ENCODE measurements at regions not wholly inside any gene's neighbourhood (a gene's known extent, or its start where the extent isn't known, plus 50 kb on each side); places are given as distances from the start of the nearest gene placed in this dataset.
"Not testable (repeated sequence)": the region's sequence is repeated elsewhere in the genome, so short reads cannot be mapped to it uniquely, and the experiment has no call there.

DNA sequence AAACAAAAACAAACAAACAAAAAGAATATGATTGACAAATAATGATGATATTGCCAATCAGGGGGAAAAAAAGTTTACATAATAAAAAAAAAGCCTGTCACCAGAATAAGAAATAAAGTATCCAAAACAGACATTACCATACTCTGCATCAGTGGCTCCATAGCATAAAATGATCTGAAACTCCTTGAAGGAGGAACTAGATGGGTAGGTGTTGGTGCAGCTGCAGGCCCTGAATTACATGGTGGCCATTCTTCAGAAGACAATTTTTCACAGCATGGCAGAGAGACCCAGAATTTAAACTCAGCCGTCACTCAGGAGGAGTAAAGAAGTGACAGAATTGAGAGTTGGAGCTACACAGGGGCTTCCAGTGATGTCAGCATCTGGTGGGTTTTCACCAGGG is 60.2 kb downstream of the GLUL start:
- no peak for DNase-seq (ENCODE audit: low spot score)

DNA sequence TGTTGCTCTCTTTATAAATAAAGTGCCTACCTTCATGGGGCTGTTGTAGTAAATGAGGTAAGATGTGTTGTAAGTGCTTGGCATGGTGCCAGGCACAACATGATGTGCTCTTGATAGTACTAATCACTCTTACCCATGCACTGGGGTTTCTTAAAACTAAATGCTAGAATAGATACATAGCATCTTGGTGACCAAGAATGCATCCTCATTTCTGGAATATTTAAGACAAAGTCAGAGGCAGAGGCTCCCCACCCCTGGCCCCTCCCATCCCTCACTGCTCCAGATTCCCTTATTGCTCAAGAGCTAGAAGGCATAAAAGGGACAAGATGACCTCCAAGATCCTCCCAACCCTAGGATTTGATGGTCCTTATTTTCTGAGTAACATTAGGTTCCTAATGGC is 61.3 kb downstream of the GLUL start:
- no peak for DNase-seq (ENCODE audit: low spot score)

DNA sequence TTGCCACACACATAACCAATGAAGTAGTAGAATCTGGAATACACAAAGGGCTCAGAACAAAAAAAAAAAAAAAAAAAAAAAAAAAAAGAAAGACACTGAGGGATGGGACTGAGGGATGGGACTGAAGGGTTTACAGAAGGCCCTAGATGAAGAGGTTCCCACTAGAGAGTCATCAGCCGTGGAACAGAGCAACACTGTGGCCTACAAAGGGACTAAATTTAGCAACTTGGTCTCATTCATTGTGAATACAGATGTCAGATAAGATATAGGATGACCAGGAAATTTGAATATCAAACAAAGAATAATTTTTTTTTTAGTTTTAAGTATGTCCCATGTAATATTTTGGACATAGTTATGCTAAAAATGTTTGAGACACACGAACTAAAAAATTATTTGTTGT is 62.1 kb downstream of the GLUL start:
- no peak for DNase-seq (ENCODE audit: low spot score)

DNA sequence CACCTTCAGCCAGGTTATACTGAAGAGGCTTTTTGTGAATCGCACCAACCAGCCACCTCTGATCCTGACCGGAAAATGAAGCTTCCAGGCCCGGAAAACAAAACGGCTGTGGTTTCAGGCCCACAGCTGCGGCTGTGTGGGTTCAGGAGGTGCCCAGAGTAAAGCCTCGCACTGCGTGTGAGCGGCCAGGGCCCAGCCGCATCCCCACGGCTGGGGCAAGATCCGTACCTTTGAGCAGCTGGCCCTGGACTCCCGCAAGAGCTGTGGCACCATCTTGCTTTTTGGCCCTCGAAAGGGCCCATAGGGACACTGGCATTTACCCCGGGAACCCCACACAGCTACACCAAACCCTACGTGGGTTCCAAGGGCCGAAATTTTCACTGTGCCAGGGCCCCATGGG is 63.0 kb downstream of the GLUL start:
- no peak for DNase-seq (ENCODE audit: low spot score)

DNA sequence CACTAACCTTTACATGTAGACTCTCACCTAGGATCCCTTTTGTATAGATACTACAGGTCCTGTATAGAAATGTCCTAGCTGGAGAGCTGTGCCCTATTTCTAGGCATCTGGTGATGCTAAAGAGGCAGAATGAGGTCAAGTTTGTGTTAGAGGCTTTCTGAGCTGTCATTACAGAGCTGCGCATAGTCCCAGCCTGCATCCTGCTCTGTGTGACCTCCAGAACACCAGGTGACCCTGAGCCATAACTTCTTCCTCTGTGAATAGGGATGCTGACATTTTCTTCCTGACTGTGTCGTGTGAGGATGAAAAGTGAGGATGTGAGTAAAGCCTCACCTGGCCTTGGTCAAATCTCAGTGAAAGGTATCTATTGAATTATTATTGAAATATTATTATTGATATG is 66.3 kb downstream of the GLUL start:
- DNase-seq (ENCODE audit: low spot score) = no peak

DNA sequence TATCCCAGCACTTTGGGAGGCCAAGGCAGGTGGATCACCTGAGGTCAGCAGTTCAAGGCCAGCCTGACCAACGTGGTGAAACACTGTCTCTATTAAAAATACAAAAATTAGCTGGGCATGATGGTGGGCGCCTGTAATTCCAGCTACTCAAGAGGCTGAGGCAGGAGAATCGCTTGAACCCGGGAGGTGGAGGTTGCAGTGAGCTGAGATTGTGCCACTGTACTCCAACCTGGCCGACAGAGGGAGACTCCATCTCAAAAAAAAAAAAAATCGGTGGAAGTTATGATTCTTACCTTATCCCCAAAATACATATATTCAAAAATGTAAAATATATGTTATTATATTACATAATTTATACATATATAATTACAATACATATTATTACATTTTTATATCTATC is 70.1 kb downstream of the GLUL start:
- not testable (repeated sequence) for DNase-seq (ENCODE audit: low spot score)

DNA sequence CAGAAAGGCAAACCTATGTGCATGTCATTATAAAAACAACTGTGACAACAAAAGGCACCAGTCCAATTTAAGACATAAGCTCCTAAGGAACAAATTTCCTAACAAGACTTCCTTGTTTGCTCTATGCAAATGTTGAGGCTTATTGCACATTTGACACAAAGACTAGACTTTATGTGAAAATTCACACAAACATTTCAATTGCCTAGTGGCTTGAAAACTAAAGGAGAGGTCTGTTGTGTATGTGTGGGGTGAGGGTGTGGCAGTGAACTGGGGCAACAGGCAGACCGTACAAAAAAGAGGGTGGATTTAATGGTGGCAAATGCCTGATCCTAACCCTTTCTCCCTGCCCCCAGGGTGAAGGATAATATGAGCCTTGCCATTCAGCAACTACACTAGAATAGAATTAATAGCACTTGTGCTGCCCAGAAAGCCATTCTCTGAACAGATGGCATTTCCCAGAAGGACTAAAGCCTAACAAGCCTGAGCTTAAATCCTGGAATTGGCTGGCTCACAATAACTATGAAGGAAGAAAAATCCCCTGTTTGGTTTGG is 73.9 kb downstream of the GLUL start:
- DNase-seq (ENCODE audit: low spot score) = no peak

DNA sequence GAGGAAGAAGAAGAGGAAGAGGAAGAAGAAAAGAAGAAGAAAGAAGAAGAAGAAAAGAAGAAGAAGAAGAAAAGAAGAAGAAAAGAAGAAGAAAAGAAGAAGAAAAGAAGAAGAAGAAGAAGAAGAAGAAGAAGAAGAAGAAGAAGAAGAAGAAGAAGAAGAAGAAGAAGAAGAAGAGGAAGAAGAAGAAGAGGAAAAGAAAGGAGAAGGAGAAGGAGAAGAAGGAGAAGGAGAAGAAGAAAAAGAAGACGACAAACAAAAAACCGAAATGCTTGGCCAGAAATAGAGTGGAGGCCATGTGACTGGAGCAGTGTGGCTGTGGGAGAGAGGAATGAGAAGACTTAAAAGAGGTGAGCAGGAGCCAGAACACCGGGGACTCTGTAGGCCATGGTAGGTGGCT is 75.1 kb downstream of the GLUL start:
- DNase-seq (ENCODE audit: low spot score) = not testable (repeated sequence)

DNA sequence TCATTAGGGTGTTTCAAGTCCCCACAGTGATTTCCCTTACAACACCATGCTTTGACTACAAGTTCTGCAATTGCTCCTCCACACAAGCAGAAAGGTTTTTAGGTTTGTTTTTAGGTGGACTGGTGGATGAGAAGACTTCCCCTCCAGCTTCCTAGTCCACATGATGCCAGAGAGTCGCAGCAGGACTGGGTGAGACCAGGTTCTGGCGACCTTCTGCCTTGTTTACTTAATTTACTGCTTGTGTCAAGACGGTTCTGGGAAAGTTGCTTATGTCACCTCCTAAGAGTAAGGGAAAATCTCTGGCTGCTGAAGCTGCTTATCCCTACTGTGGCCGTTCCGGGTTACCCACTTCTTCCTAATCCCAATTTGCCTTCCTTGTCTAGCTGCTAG is 76.4 kb downstream of the GLUL start:
- no peak for DNase-seq (ENCODE audit: low spot score)

DNA sequence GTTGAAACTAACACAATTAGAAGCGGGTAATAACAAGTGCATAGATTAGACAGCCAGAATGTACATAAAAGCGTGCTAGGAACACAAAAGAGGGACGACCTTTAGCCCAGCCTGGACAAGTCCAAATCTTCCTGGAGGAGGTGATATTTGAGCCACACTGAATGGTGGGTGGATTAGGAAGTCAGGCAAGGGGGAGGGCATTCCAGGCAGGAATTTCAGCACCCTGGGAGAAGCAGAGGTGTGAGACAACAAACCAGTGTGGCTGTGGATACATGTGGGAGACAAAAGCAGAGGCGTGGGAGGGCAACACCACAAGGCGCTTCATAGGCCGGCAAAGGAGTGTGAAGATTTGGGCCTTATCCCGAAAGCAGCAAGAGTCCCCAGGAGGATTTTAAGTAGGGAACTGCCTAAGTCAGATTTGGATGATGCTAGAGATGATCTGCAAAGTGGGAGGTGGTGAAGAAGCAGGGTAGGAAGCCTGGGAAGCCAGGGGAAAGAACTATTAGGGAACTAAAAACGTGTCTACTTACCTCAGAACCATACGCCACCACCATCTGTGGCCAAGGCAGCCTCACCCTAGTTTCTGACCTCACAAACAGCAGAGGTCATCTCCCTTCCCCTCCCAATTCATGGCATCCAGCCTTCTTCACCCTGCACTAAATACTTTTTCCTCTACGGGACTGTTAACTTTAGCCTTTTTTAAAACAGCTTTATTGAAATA is 81.8 kb downstream of the GLUL start:
- no peak for DNase-seq (ENCODE audit: low spot score)

DNA sequence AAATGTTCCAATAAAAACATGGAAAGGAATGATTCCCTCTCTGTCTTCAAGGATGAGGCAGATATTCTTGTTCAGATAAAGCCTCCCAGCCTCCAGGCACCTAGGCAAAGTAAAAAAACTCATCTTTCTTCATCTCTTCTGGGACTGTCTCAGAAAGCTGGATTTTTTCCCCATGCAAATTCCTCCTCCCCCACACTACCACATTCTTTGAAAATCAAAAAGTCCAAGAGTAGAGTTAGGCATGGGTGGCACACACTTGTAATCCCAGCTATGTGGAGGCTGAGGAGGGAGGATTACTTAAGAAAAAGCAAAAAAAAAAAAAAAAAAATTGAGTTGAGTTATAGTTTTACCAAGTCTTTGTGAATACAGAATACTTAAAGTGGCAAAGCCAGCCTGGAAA is 82.8 kb downstream of the GLUL start:
- no peak for DNase-seq (ENCODE audit: low spot score)

DNA sequence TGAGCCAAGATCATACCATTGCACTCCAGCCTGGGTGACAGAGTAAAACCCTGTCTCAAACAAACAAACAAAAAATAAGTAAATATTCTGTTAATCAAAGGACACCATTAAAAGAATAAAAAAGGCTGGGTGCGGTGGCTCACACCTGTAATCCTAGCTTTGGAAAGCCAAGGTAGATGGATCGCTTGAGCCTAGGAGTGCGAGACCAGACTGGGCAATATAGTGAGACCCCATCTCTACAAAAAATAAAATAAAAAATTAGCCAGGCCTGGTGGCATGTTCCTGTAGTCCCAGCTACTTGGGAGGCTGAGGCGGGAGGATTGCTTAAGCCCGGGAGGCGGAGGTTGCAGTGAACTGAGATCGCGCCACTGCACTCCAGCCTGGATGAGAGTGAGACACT is 84.1 kb downstream of the GLUL start:
- DNase-seq (ENCODE audit: low spot score) = not testable (repeated sequence)

DNA sequence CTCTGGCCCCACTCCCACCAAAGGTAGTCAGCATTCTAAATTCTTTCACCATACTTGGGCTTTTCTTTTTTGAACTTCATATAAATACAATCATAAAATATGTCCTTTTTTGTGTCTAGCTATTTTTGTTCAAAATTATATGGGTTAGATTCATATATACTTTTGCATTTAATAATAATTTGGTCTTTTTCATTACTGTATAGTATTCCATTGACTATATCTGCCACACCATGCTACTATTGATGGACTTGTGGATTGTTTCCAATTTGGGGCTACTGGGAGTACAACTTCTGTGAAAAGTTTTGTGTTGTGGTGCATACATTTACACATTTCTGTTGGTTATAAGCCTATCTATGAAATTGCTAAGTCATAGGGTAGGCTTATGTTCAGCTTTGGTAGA is 85.7 kb downstream of the GLUL start:
- DNase-seq (ENCODE audit: low spot score) = no peak

DNA sequence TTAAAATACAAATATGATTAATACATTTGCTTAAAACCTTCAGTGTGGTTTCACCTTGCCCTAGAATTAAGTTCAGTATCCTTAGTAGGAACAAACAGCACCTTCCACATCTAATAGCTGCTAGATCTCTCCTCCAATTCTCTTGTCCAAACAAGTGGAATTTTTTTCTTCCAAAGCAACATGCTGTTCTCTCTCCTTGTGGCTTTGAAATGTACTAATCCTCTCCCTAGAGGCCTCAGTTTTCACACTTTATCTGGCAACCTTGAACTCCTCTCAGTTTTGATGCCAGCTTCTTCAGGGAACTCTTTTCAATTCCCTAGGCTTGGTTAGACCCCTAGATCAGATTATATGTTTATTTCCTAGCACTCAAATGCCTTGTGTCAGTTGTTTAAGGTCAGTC is 87.0 kb downstream of the GLUL start:
- DNase-seq (ENCODE audit: low spot score) = no peak

DNA sequence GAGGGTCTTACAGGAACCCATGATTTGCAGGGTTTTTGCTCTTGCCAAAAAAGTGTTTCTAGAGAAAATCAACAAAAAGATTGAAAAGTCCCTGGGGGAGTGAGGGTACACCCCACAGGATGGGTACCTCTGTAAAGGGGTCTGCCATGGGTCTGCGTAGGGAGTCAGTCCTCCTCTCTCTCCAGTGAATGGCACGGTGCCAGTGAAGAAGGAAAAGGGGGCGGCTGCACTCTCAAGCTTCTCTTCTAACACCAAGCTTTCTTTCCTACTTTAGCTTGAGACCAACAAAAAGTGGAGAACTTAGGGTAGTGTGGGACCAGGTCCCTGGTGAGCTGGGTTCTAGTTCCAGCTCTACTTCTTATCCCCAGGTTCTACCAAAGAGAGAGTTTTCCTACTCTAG is 87.4 kb downstream of the GLUL start:
- no peak for DNase-seq (ENCODE audit: low spot score)

DNA sequence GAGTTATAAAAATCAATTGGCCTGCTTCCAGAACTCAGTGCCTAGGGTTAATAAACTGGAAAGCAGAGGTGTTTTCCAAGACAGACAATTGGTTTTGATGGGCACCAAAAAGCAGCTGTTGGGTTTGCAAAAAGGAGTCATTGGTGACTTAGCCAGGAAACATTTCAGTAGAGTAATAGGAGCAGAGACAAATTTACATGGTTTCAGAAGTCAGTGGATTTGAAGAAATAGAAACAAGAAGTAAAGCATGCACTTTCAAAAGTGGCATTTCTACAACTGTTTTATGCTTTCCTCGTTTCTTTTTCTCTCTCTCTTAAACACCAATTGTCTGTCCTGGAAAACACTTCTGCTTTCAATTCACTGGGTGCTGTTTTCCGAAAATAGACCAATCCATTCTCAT is 87.8 kb downstream of the GLUL start:
- DNase-seq (ENCODE audit: low spot score) = no peak

DNA sequence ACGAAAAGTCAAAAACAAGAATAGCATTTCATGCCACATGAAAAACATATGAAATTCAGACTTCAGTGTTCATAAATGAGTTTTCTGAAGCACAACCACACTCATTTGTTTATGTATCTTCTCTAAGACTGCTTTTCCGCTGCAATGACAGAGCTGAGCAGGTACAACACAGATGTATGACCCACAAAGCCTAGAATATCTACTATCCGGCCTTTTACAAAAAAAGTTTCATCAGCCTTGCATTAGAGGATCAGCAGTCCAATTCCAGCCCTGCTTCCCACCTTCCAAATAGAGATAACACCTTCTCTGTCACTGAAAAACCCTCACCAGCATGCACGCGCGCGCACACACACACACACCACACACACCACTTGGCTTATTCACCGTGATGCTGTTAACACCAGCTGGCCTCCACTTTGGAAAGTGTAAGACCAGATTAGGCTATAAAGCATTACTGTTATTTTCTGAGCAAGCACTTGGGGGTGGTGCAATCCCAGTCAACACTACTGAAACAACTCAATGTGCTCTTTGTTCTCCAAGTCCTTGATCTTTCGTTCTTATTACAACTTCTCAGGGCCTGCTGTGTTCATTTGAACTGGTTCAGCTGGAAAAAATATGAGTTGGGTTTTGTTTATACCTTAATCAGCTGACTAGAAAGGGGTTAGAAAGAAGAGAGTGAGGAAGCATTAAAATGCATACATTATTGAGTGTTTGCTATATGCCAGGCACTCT is 90.0 kb downstream of the GLUL start:
- no peak for DNase-seq (ENCODE audit: low spot score)

DNA sequence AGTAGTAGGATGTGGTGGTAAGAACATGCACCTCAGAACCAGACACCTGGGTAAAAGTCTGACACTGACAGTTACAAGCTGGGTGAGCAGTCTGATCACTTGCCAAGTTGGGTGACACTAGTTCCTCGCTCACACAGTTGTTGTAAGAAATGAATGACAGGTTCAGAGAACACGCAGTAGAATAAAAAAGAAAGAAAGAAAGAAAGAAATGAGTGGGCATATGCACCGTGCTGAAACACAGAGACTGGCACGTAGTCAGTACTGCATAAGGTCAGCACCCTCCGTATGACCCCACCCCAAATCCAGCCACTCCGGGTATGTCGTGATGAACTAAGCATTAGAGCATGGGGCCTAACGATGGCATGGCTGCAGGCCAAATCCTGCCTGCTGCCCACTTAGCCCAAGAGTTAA is 90.6 kb downstream of the GLUL start:
- no peak for DNase-seq (ENCODE audit: low spot score)

DNA sequence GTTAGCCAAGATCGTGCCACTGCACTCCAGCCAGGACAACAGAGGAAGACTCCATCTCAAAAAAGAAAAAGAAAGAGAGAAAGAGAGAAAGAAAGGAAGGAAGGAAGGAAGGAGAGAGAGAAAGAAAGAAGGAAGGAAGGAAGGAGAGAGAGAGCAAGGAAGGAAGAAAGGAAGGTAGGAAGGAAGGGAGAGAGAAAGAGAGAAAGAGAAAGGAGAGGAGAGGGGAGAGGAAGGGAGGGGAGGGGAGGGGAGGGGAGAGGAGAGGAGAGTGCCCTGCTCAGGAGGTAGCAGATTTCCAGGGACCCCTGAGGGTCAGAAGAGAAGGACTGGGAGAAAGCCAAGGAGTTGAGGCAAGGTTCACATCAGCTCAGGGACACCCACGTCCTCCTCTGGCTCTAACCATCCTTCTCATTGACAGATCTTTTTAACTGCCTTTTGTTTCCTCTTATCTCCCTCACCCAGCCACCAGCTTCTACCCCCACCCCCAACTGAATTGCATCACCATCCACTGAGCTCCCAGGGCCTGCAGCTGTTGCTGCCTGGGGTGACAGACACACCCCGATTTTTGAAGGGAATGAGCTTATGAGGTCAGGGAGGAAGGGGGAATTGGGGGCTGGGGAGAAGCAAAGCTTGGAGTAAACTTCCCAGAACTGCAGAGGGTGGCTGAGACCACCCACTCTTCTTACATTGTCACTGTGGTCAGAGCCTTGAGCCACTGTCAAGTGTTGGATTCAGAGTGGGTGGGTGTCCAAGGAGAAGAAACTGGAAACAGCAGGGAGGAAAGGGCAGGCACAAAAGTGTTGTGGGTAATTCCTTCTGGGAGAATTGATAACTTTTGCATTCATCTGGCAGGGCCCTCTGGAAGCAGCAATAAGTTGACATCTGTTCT is 91.6 kb downstream of the GLUL start:
- peak; percentile 14 for DNase-seq (ENCODE audit: low spot score)

DNA sequence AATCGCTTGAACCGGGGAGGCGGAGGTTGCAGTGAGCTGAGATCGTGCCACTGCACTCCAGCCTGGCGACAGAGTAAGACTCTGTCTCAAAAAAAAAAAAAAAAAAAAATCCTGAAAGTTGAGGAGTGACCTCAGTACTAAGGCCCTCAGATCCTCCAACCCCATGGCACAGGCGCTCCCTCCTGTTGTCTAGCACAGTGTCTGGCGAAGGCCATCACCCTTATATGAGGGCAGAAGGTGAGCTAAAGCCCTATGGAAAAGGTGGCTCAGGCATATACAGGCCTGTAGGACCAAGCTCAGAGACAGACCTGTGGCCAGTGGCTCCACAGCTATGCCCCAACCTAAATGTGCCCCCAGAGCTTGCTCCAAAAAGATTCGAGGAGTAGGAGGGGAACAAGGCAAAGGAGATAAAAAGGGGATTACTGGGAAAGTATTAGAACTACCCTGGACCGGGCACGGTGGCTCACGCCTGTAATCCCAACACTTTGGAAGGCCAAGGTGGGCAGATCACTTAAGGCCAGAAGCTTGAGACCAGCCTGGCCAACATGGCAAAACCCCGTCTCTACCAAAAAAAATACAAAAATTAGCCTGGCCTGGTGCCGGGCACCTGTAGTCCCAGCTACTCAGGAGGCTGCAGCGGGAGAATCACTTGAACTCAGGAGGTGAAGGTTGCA is 92.4 kb downstream of the GLUL start:
- DNase-seq (ENCODE audit: low spot score) = not testable (repeated sequence)

DNA sequence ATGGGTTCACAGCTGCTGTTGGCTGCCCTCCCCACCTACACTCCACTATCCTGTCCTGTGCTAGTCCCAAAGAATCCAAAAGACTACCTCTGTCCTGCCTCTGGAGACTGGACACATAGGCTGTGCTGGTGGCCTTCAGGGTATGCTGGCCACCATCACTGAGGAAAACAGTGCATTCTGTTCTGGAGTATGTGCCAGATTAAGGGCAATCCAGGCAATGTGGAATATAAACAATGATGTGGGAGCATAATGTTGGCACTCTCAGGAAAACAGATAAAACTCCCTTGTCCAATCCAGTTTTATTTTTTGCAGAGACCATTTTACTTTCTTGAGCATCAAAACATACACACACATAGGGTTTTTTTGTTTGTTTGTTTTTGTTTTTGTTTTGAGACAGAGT is 94.3 kb downstream of the GLUL start:
- no peak for DNase-seq (ENCODE audit: low spot score)

DNA sequence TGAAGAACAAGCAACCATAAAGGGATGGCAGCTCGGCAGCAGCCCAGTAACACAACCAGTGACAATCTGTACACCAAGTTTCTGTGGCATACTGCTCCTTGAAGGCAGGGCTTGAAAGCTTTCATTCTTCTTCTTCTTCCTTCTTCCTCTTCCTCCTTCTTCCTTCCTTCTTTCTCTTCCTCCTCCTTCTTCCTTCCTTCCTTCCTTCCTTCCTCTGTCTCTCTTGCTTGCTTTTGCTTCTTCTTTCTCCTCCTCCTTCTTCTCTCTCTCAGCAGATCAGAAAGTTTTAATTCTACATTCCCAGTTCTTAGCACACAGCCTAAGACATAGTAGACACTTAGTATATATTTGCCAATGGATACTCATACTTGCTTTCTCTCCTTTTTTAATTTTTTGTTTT is 95.9 kb downstream of the GLUL start:
- DNase-seq (ENCODE audit: low spot score) = no peak

Data from AG08396 (cell line).